ENCODE measurements at regions not wholly inside any gene's neighbourhood (a gene's known extent, or its start where the extent isn't known, plus 50 kb on each side); places are given as distances from the start of the nearest gene placed in this dataset.

DNA sequence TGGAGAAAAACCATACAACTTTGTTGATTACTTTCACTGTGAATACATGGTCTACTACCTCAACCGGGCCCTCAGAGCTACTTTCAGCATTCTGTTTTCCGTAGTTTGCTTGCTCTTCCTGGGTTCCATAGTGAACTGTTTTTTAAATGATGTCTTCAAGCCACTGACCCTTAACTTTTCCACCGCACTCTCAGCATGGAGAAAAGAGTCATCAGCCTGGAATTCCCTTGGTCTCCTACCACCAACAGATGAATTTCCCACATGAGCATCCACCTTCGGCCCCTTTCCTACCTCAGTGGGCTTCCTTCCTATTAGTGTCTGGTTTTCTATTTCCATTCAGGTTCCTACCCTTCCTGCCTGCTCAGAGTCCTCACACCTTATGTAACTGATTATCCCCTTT is 135.9 kb upstream of the ADAMTSL1 start:
- Histone ChIP-seq H3K23ac (ENCODE audit: insufficient read length, low read depth, low read length) (no peak overlapping the region), H3K4me1 (ENCODE audit: insufficient read depth, low read length) (no peaks in the 10 kb centered on the region; the same call in 1 of the 2 replicates), H3K4ac (ENCODE audit: low read depth, low read length) (no peak overlapping the region), H2BK15ac (ENCODE audit: low read depth, low read length) (no peak overlapping the region), H2AK5ac (ENCODE audit: insufficient read length, low read length) (no peak overlapping the region), H2AFZ (ENCODE audit: low read length) (no peak overlapping the region), H4K8ac (replicated peaks; ENCODE audit: insufficient read length, low read depth, low read length) (no peak overlapping the region), H2BK12ac (ENCODE audit: insufficient read length, low read depth, low read length) (no peak overlapping the region), H3K9ac (ENCODE audit: extremely low read depth, insufficient read length, low read length) (no peak overlapping the region), H3K79me2 (ENCODE audit: insufficient read depth, low read length) (no peaks in the 10 kb centered on the region), H3K14ac (ENCODE audit: insufficient read depth, low read length) (no peak overlapping the region), H4K91ac (ENCODE audit: insufficient read length, low read depth, low read length) (no peak overlapping the region), H3K9me3 (ENCODE audit: control insufficient read depth, low read depth, low read length) (no peaks in the 10 kb centered on the region), H4K20me1 (ENCODE audit: control insufficient read depth, insufficient read depth, insufficient read length) (no peaks in the 10 kb centered on the region), H3K79me1 (ENCODE audit: insufficient read depth, low read depth, low read length, poor library complexity, severe bottlenecking) (no peaks in the 10 kb centered on the region), H4K5ac (ENCODE audit: insufficient read length, low read depth, low read length) (no peak overlapping the region), H3K4me2 (ENCODE audit: insufficient read depth, insufficient read length, low read length) (no peak overlapping the region), H3K18ac (ENCODE audit: insufficient read length, low read depth, low read length) (no peak overlapping the region), H3K27ac (ENCODE audit: insufficient read length, low read depth, low read length) (no peak overlapping the region), H2BK20ac (ENCODE audit: low read depth, low read length, poor library complexity, severe bottlenecking) (no peak overlapping the region), H3K23me2 (ENCODE audit: insufficient read length, low read depth, low read length, poor library complexity, severe bottlenecking) (no peaks in the 10 kb centered on the region), H2BK5ac (ENCODE audit: insufficient read length, low read length) (no peak overlapping the region), H3K27me3 (ENCODE audit: insufficient read depth, low read length) (no peaks in the 10 kb centered on the region), H2BK120ac (ENCODE audit: low read depth, low read length, poor library complexity, severe bottlenecking) (no peak overlapping the region), H3T11ph (ENCODE audit: low read length) (no peak overlapping the region), H3K56ac (ENCODE audit: insufficient read length, low read depth, low read length) (no peak overlapping the region)
- DNase-seq: no peak
- H3K4me1 Mint-ChIP-seq: peaks cover 7 to 9% of the 10 kb centered on the region in 2 experiments
- peaks cover 13 to 16% of the 10 kb centered on the region in 2 experiments; a peak in 4 of 5 replicates for H3K9me3 Mint-ChIP-seq
- no peaks in the 10 kb centered on the region for H3K27me3 Mint-ChIP-seq (ENCODE audit: low read depth)
- TF ChIP-seq, protein P1, sequence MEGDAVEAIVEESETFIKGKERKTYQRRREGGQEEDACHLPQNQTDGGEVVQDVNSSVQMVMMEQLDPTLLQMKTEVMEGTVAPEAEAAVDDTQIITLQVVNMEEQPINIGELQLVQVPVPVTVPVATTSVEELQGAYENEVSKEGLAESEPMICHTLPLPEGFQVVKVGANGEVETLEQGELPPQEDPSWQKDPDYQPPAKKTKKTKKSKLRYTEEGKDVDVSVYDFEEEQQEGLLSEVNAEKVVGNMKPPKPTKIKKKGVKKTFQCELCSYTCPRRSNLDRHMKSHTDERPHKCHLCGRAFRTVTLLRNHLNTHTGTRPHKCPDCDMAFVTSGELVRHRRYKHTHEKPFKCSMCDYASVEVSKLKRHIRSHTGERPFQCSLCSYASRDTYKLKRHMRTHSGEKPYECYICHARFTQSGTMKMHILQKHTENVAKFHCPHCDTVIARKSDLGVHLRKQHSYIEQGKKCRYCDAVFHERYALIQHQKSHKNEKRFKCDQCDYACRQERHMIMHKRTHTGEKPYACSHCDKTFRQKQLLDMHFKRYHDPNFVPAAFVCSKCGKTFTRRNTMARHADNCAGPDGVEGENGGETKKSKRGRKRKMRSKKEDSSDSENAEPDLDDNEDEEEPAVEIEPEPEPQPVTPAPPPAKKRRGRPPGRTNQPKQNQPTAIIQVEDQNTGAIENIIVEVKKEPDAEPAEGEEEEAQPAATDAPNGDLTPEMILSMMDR (conservative IDR thresholded peaks at IDR 0.05): no peak
- no peak overlapping the region for H3K4me3 Mint-ChIP-seq
- peak overlapping the region in 1 of 3 experiments; percentile 66; a peak in 1 of 7 replicates for H3K27ac Mint-ChIP-seq
- peaks cover 0 to 16% (median 0%) of the 10 kb centered on the region in 3 experiments; a peak in 4 of 7 replicates for H3K36me3 Mint-ChIP-seq (ENCODE audit: insufficient read depth in 1 of 3, low read depth in 3 of 3)
- no CpG with 5 or more reads among the region's 4 CpGs for WGBS (ENCODE audit: extremely low coverage, insufficient read length, low lambda C conversion rate)
